ENCODE measurements at regions not wholly inside any gene's neighbourhood (a gene's known extent, or its start where the extent isn't known, plus 50 kb on each side); places are given as distances from the start of the nearest gene placed in this dataset.

- Mint-ChIP-seq H3K27me3 (ENCODE audit: low read depth) (no peaks in the 10 kb centered on the region), H3K9me3 (peaks cover 29% of the 10 kb centered on the region), H3K4me1 (peaks cover 15% of the 10 kb centered on the region), H3K27ac (no peak overlapping the region), H3K36me3 (peaks cover 8% of the 10 kb centered on the region), H3K4me3 (no peak overlapping the region)
- DNase-seq (ENCODE audit: low spot score in 2 of 2, unreplicated experiment in 2 of 2), result no peak
- TF ChIP-seq CTCF (IDR thresholded peaks at IDR 0.05; ENCODE audit: unreplicated experiment), result no peak
Measured at GRCh38 chr18:75349668-75350511, 77.6 kb downstream of the SMIM21 start.

- no peak for DNase-seq (ENCODE audit: low spot score in 2 of 2, unreplicated experiment in 2 of 2)
- Mint-ChIP-seq H3K36me3 (no peaks in the 10 kb centered on the region), H3K4me3 (no peak overlapping the region), H3K27ac (no peak overlapping the region), H3K9me3 (peaks cover 5% of the 10 kb centered on the region), H3K4me1 (peaks cover 20% of the 10 kb centered on the region), H3K27me3 (ENCODE audit: low read depth) (no peaks in the 10 kb centered on the region)
- TF ChIP-seq CTCF (IDR thresholded peaks at IDR 0.05; ENCODE audit: unreplicated experiment), result no peak
Measured at GRCh38 chr18:75346671-75347070, 80.8 kb downstream of the SMIM21 start.

GRCh38 chr18:75344615-75345014 lies 82.9 kb downstream of the SMIM21 start:
- Mint-ChIP-seq H3K27me3 (ENCODE audit: low read depth) (no peaks in the 10 kb centered on the region), H3K9me3 (no peaks in the 10 kb centered on the region), H3K4me1 (peaks cover 8% of the 10 kb centered on the region), H3K27ac (no peak overlapping the region), H3K36me3 (no peaks in the 10 kb centered on the region), H3K4me3 (no peak overlapping the region)
- no peak for DNase-seq (ENCODE audit: low spot score in 2 of 2, unreplicated experiment in 2 of 2)
- no peak for TF ChIP-seq CTCF (IDR thresholded peaks at IDR 0.05; ENCODE audit: unreplicated experiment)

GRCh38 chr18:75344161-75344560 lies 83.3 kb downstream of the SMIM21 start:
- Mint-ChIP-seq H3K27ac (no peak overlapping the region), H3K4me3 (no peak overlapping the region), H3K4me1 (peaks cover 8% of the 10 kb centered on the region), H3K27me3 (ENCODE audit: low read depth) (no peaks in the 10 kb centered on the region), H3K9me3 (no peaks in the 10 kb centered on the region), H3K36me3 (no peaks in the 10 kb centered on the region)
- no peak for TF ChIP-seq CTCF (IDR thresholded peaks at IDR 0.05; ENCODE audit: unreplicated experiment)
- DNase-seq (ENCODE audit: low spot score in 2 of 2, unreplicated experiment in 2 of 2), result no peak

GRCh38 chr18:75343389-75343788 lies 84.1 kb downstream of the SMIM21 start:
- no peak overlapping the region for H3K4me3 Mint-ChIP-seq
- no peak for DNase-seq (ENCODE audit: low spot score in 2 of 2, unreplicated experiment in 2 of 2)
- peaks cover 8% of the 10 kb centered on the region for H3K4me1 Mint-ChIP-seq
- no peak overlapping the region for H3K27ac Mint-ChIP-seq
- H3K36me3 Mint-ChIP-seq, result no peaks in the 10 kb centered on the region
- H3K9me3 Mint-ChIP-seq, result no peaks in the 10 kb centered on the region
- H3K27me3 Mint-ChIP-seq (ENCODE audit: low read depth), result no peaks in the 10 kb centered on the region
- TF ChIP-seq CTCF (IDR thresholded peaks at IDR 0.05; ENCODE audit: unreplicated experiment), result no peak

Measured in mesothelial cell of epicardium (in vitro differentiated cells).